ENCODE measurements at regions not wholly inside any gene's neighbourhood (a gene's known extent, or its start where the extent isn't known, plus 50 kb on each side); places are given as distances from the start of the nearest gene placed in this dataset.
"Not testable (repeated sequence)": the region's sequence is repeated elsewhere in the genome, so short reads cannot be mapped to it uniquely, and the experiment has no call there.

GRCh38 chr19:20292520-20292919 lies 125.5 kb downstream of the ZNF486 start:
- DNase-seq (ENCODE audit: low spot score), result not testable (repeated sequence)

- no peak for DNase-seq (ENCODE audit: low spot score)
These were observed 122.2 kb downstream of the ZNF486 start for GRCh38 chr19:20289186-20289585.

GRCh38 chr19:20287070-20287469 lies 120.1 kb downstream of the ZNF486 start:
- DNase-seq (ENCODE audit: low spot score), result no peak

GRCh38 chr19:20285876-20286275 lies 118.9 kb downstream of the ZNF486 start:
- DNase-seq (ENCODE audit: low spot score), result not testable (repeated sequence)

GRCh38 chr19:20279516-20279915 lies 112.5 kb downstream of the ZNF486 start:
- DNase-seq (ENCODE audit: low spot score), result no peak

GRCh38 chr19:20278342-20278741 lies 111.3 kb downstream of the ZNF486 start:
- no peak for DNase-seq (ENCODE audit: low spot score)

GRCh38 chr19:20276732-20277082 lies 109.7 kb downstream of the ZNF486 start:
- DNase-seq (ENCODE audit: low spot score), result not testable (repeated sequence)

DNA sequence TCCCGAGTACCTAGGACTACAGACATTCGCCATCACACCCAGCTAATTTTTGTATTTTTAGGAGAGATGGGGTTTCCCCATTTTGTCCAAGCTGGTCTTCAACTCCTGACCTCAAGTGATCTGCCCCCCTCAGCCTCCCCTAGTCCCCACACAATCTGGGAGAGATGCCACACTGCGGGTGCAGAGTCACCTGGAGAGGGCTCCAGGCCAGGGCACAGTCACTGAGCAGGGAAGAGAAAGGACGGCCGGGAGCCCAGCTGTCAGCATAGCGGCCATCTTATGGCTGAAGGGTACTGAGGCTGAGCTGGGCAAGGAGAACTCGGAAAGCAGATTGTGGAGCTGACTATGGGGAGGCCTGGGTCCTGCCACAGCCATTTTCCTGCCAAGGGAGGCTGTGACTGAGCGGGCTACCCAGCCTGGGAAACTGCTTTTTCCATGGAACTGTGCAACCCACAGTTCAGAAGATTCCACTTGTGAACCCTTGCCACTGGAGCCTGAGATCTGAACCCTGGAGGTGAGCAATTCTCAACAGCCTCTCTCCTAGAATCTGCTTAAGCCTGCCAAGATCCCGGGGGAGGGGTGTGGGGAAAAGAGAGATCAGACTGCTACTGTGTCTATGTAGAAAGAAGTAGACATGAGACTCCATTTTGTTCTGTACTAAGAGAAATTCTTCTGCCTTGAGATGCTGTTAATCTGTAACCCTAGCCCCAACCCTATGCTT lies 109.2 kb downstream of the ZNF486 start:
- DNase-seq (ENCODE audit: low spot score), result no peak

DNA sequence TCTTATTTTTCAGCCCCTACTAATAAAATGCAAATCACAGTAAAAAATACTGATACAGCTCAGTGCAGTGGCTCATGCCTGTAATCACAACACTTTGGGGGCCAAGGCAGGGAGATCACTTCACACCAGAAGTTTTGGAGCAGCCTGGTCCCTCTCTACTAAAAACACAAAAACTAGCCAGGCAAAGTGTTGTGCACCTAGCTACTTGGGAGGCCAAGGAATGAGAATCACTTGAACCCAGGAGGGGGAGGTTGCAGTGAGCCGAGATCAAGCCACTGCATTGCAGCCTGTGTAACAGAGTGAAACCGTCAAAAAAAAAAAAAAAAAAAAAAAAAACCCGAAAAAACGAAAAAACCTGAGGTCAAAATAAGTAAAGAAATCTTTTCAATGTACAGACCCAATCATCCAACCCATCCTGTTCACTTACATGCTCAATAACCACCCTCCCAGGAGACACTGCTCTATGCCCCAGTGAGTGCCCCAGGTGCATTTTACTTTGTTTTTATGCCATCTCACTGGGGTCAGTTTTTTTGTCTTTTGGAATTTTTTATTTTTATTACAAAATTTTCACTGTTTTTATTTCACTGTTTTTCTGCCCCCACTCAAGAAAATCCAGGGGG lies 107.0 kb downstream of the ZNF486 start:
- no peak for DNase-seq (ENCODE audit: low spot score)

DNA sequence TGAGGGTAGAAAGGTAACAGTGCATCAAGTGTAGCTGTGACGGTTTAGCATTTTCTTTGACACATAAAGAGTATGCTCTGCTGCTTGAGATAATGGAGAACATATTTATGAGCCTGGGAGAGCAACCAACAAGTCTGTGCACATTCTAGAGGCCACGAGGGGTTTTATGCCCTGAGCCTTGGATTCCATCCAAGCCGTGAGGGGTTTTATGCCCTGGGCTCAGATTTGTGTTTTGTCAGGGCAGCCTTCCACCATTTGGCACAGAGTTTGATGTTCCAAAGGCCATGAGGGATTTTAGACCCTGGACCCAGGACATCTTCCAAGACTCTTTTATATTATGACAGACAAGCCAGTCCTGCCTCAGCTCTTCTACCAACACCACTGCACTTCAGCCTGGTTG lies 106.4 kb downstream of the ZNF486 start:
- no peak for DNase-seq (ENCODE audit: low spot score)

DNA sequence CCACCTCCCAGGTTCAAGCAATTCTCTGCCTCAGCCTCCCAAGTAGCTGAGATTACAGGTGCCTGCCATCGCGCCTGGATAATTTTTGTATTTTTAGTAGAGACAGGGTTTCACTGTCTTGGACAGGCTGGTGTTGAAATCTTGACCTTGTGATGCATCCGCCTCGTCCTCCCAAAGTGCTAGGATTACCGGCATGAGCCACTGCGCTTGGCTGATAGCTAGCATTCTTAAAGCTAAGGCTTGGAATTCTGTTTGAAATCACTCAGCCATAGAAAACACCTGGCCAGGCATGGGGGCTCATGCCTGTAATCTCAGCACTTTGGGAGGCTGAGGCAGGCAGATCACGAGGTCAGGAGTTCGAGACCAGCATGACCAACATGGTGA lies 105.6 kb downstream of the ZNF486 start:
- DNase-seq (ENCODE audit: low spot score), result not testable (repeated sequence)

DNA sequence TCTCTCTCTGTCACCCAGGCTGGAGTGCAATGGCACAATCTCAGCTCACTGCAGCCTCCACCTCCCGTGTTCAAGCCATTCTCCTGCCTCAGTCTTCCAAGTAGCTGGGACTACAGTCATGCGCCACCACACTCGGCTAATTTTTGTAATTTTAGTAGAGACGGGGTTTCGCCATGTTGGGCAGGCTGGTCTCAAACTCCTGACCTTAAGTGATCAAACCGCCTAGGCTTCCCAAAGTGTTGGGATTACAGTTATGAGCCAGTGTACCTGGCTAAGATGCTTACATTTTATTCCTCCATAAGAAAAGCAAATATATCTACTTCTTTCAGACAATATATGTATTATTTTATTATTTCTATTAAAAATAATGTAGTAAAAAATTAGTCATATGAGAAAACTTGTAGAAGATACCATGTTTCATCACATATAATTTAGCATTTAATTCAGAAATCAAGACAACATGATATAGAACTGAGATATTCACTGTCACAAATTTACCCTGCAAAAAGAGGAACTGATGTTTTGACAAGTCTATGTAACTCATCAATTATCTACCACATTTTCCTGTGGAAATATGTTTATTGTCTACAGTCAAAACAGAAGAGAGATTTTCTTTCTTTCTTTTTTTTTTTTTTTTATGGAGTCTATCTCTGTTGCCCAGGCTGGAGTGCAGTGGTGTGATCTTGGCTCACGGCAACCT lies 105.1 kb downstream of the ZNF486 start:
- DNase-seq (ENCODE audit: low spot score), result not testable (repeated sequence)

DNA sequence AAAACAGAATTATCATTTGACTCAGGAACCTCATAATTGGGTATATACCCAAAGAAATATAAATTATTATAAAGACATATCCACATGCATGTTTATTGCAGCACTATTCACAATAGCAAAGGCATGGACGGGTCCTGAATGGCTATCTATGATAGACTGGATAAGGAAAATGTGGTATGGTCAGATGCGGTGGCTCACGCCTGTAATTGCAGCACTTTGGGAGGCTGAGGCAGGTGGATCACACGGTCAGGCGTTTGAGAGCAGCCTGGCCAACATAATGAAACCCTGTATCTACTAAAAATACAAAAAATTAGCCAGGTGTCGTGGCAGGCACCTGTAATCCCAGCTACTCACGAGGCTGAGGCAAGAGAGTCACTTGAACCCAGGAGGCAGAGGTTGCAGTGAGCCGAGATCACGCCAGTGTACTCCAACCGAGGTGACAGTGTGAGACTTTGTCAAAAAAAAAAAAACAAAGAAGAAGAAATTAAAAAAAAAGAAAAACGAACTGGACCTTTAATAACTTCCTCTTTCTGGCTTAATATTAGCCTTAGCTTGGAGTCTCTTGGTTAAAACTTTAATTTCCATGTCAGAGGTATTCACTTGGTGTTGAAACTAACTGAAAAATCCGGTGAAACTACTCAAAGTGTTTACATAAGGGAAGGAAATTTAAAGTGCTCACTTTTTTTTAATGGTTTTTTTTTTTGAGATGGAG lies 104.4 kb downstream of the ZNF486 start:
- DNase-seq (ENCODE audit: low spot score), result no peak

DNA sequence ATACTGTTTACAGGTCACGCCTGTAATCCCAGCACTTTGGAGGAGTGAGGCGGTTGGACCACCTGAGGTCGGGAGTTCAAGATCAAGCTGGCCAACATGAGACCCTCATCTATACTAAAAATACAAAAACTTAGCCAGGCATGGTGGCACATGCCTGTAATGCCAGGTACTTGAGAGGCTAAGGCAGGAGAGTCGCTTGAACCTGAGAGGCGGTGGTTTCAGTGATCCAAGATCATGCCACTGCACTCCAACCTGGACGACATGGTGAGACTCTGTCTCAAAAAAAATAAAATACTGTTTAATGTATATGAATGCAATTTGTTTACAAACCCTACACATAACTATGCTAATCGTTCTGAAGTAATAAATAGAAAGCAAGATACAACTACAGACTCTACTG lies 102.4 kb downstream of the ZNF486 start:
- DNase-seq (ENCODE audit: low spot score), result no peak

DNA sequence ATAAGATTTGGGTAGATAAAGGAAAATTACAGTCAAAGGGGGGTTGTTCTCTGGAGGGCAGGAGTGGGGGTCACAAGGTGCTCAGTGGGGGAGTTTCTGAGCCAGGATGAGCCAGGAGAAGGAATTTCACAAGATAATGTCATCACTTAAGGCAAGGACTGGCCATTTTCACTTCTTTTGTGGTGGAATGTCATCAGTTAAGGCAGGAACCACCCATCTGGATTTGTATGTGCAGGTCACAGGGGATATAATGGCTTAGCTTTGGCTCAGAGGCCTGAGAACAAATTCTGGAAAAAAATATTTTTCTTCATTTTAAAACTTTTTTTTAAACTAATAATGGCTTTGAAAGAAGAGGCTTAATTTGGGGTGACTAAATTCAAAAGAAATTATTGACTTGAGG lies 94.5 kb downstream of the ZNF486 start:
- not testable (repeated sequence) for DNase-seq (ENCODE audit: low spot score)

GRCh38 chr19:20260738-20261137 lies 93.7 kb downstream of the ZNF486 start:
- not testable (repeated sequence) for DNase-seq (ENCODE audit: low spot score)

GRCh38 chr19:20259615-20260014 lies 92.6 kb downstream of the ZNF486 start:
- no peak for DNase-seq (ENCODE audit: low spot score)

- no peak for DNase-seq (ENCODE audit: low spot score)
These were observed 89.6 kb downstream of the ZNF486 start for GRCh38 chr19:20256606-20257005.

- no peak for DNase-seq (ENCODE audit: low spot score)
These were observed 87.1 kb downstream of the ZNF486 start for GRCh38 chr19:20254121-20254520.

GRCh38 chr19:20252613-20253012 lies 85.6 kb downstream of the ZNF486 start:
- no peak for DNase-seq (ENCODE audit: low spot score)

DNA sequence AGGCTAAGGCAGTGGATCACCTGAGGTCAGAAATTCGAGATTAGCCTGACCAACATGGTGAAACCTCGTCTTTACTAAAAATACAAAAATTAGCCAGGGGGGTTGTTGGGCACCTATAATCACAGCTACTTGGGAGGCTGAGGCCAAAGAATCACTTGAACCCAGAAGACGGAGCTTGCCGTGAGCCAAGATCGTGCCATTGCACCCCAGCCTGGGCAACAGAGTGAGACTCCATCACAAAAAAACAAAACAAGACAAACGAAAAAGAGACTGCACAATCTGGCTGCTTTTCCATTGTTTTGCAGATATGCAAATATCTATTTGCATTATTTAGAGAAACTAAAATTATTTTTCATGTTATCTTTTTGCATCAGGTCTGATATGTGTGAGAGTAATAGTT lies 83.6 kb downstream of the ZNF486 start:
- DNase-seq (ENCODE audit: low spot score), result no peak

DNA sequence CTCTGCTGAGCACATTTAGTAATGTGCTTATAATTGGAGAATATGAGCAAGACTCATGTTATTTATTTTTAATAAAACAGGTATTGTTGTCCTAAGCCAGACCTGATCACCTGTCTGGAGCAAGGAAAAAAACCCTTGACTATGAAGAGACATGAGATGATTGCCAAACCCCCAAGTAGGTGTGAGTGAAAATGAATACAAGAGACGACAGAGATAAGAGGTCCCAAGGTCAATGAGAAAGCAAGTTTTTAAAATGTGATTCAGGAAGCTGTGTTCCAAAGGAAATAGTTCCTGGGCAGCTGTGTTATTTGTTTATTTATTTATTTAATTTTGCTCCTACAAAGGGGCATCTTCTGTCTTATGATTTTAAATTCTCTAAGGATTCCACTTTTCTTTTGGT lies 83.1 kb downstream of the ZNF486 start:
- DNase-seq (ENCODE audit: low spot score), result no peak
